PC-3 (cell line): ENCODE measurements at regions not wholly inside any gene's neighbourhood (a gene's known extent, or its start where the extent isn't known, plus 50 kb on each side); places are given as distances from the start of the nearest gene placed in this dataset.

Source experiments
- ATAC-seq: fragments of 200-7000 bp; cut with Tn5 transposase; 2 replicates; pipeline ENCODE4 v1.9.1; 2020; ENCODE audit warnings: mild to moderate bottlenecking, moderate library complexity
- BruUV-seq: library from RNA; stranded (reverse); fragments of 400-500 nt; replicated peaks from 2 replicates; lab custom pipeline; 2021; lab: Mats Ljungman, UMichigan
- CTCF ChIA-PET: fragments of 300-600 bp; sonication (Branson Sonifier 250); formaldehyde crosslinking; loops from one replicate; lab custom pipeline; 2022; ENCODE audit warnings: antibody characterized with exemption; lab: Charles Lee
- POLR2A ChIA-PET: fragments of 300-600 bp; sonication (Branson Sonifier 250); formaldehyde crosslinking; loops from one replicate; lab custom pipeline; 2022; ENCODE audit warnings: antibody characterized with exemption; ENCODE audit not compliant: unreplicated experiment; lab: Charles Lee
- DNase-seq: peaks from one replicate; pipeline ENCODE4 v3.0.0-alpha.2; 2015
- H2AFZ ChIP-seq: fragments of 300-600 bp; sonication (generic); 2 replicates; pipeline ENCODE4 v1.6.0; 2016; ENCODE audit warnings: antibody characterized with exemption, low read length
- H3F3A ChIP-seq: fragments of 300-600 bp; sonication (generic); one replicate; pipeline ENCODE4 v1.6.0; 2017; ENCODE audit warnings: antibody characterized with exemption, low read length, control low read depth, mild to moderate bottlenecking; ENCODE audit not compliant: unreplicated experiment
- H3K27ac ChIP-seq: fragments of 300-600 bp; sonication (generic); 2 replicates; pipeline ENCODE4 v1.5.1; 2016; ENCODE audit warnings: mild to moderate bottlenecking, low read length
- H3K27me3 ChIP-seq: fragments of 300-600 bp; sonication (generic); 2 replicates; pipeline ENCODE4 v1.6.1; 2016; ENCODE audit warnings: low read length, mixed read lengths
- H3K36me3 ChIP-seq: fragments of 300-600 bp; sonication (generic); 2 replicates; pipeline ENCODE4 v1.6.1; 2016; ENCODE audit warnings: low read depth, mixed run types, low read length, mixed read lengths
- H3K4me1 ChIP-seq: fragments of 300-600 bp; sonication (generic); 2 replicates; pipeline ENCODE4 v1.5.1; 2016; ENCODE audit warnings: low read length; ENCODE audit not compliant: insufficient read depth
- H3K4me2 ChIP-seq: fragments of 300-600 bp; sonication (generic); 2 replicates; pipeline ENCODE4 v1.6.0; 2016; ENCODE audit warnings: low read length
- H3K4me3 ChIP-seq: fragments of 300-600 bp; sonication (generic); 2 replicates; pipeline ENCODE4 v1.5.1; 2016; ENCODE audit warnings: mild to moderate bottlenecking, low read length, mixed read lengths
- H3K79me2 ChIP-seq: fragments of 300-600 bp; sonication (generic); 2 replicates; pipeline ENCODE4 v1.6.1; 2017; ENCODE audit warnings: low read length, mixed read lengths
- H3K9ac ChIP-seq: fragments of 300-600 bp; sonication (generic); 2 replicates; pipeline ENCODE4 v1.6.0; 2016; ENCODE audit warnings: mild to moderate bottlenecking, low read length
- H3K9me2 ChIP-seq: fragments of 300-600 bp; sonication (generic); replicated peaks from 2 replicates; pipeline ENCODE4 v1.6.1; 2016; ENCODE audit warnings: mixed run types, low read length, mixed read lengths
- H3K9me3 ChIP-seq: fragments of 300-600 bp; sonication (generic); 2 replicates; pipeline ENCODE4 v1.6.1; 2016; ENCODE audit warnings: low read length, mixed read lengths
- H4K20me1 ChIP-seq: fragments of 300-600 bp; sonication (generic); 2 replicates; pipeline ENCODE4 v1.6.1; 2016; ENCODE audit warnings: low read length, mixed read lengths
- CTCF ChIP-seq: fragments of 300-600 bp; sonication (generic); conservative IDR thresholded peaks from 2 replicates; pipeline ENCODE4 v1.5.1; 2017; ENCODE audit warnings: antibody characterized with exemption, low read depth, mild to moderate bottlenecking, low read length
- EZH2 ChIP-seq: fragments of 300-600 bp; sonication (generic); IDR thresholded peaks from one replicate; pipeline ENCODE4 v1.6.1; 2017; ENCODE audit warnings: antibody characterized with exemption, mild to moderate bottlenecking, low read length; ENCODE audit not compliant: unreplicated experiment
- EZH2phosphoT487 ChIP-seq: fragments of 300-600 bp; sonication (generic); IDR thresholded peaks from 2 replicates; pipeline ENCODE4 v1.6.1; 2018; ENCODE audit warnings: mild to moderate bottlenecking, antibody characterized with exemption, low read length, borderline replicate concordance
- intact Hi-C: fragments of 100-400 bp; cut with micrococcal nuclease; formaldehyde crosslinking; loops from 2 replicates; pipeline ENCODE4 v1.9.0; 2023

GRCh38 chrX:6761251-6761650 lies 226.3 kb upstream of the VCX3A start:
- Histone ChIP-seq H3K4me2 (no peak overlapping the region), H3K27me3 (no peaks in the 10 kb centered on the region), H3K4me3 (no peak overlapping the region), H3K9me3 (no peaks in the 10 kb centered on the region), H3K9ac (no peak overlapping the region), H3F3A (no peaks in the 10 kb centered on the region), H3K4me1 (no peaks in the 10 kb centered on the region), H4K20me1 (no peaks in the 10 kb centered on the region), H3K9me2 (no peaks in the 10 kb centered on the region), H3K79me2 (no peaks in the 10 kb centered on the region), H3K27ac (no peak overlapping the region), H3K36me3 (no peaks in the 10 kb centered on the region), H2AFZ (no peak overlapping the region)
- intact Hi-C loops, result no loop called here
- TF ChIP-seq CTCF (no peak), EZH2 (no peak), EZH2phosphoT487 (no peak)
- CTCF ChIA-PET, result no interaction called here
- POLR2A ChIA-PET, result no interaction called here
- no peak for ATAC-seq
- DNase-seq, result no peak
- BruUV-seq, result no TSS peak

- Histone ChIP-seq H4K20me1 (no peaks in the 10 kb centered on the region), H3F3A (no peaks in the 10 kb centered on the region), H3K79me2 (no peaks in the 10 kb centered on the region), H3K4me2 (no peak overlapping the region), H3K27ac (no peak overlapping the region), H3K36me3 (no peaks in the 10 kb centered on the region), H3K4me1 (no peaks in the 10 kb centered on the region), H3K9me3 (no peaks in the 10 kb centered on the region), H3K4me3 (no peak overlapping the region), H3K27me3 (no peaks in the 10 kb centered on the region), H2AFZ (no peak overlapping the region), H3K9ac (no peak overlapping the region), H3K9me2 (no peaks in the 10 kb centered on the region)
- DNase-seq, result no peak
- intact Hi-C loops, result no loop called here
- BruUV-seq, result no TSS peak
- TF ChIP-seq EZH2phosphoT487 (no peak), EZH2 (no peak), CTCF (no peak)
- ATAC-seq, result no peak
- POLR2A ChIA-PET, result no interaction called here
- CTCF ChIA-PET, result no interaction called here
Measured at GRCh38 chrX:6759655-6760375, 224.9 kb upstream of the VCX3A start.

DNA sequence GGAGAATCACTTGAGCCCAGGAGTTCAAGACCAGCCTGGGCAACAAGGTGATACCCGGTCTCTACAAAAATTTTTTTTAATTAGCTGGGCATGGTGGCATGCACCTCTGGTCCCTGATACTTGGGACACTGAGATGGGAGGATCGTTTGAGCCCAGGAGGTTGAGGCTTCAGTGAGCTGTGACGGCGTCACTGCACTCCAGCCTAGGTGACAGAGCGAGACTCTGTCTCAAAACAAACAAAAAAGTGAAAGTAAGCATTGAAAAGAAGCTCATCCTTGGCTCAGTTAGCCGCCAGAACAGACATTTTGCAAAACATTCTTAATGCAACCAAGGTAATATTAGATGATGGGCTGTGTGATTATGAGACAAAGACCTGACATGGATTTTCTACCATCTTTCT lies 223.3 kb upstream of the VCX3A start:
- DNase-seq (no peak), ATAC-seq (no peak)
- Histone ChIP-seq H3K4me1 (no peaks in the 10 kb centered on the region), H4K20me1 (no peaks in the 10 kb centered on the region), H3K27me3 (no peaks in the 10 kb centered on the region), H3F3A (no peaks in the 10 kb centered on the region), H3K9me3 (no peaks in the 10 kb centered on the region), H2AFZ (no peak overlapping the region), H3K4me3 (no peak overlapping the region), H3K27ac (no peak overlapping the region), H3K9me2 (no peaks in the 10 kb centered on the region), H3K9ac (no peak overlapping the region), H3K79me2 (no peaks in the 10 kb centered on the region), H3K4me2 (no peak overlapping the region), H3K36me3 (no peaks in the 10 kb centered on the region)
- intact Hi-C loops, result no loop called here
- ChIA-PET POLR2A (no interaction called here), CTCF (no interaction called here)
- no TSS peak for BruUV-seq
- TF ChIP-seq EZH2 (no peak), EZH2phosphoT487 (no peak), CTCF (no peak)
